ENCODE measurements at regions not wholly inside any gene's neighbourhood (a gene's known extent, or its start where the extent isn't known, plus 50 kb on each side); places are given as distances from the start of the nearest gene placed in this dataset.

DNA sequence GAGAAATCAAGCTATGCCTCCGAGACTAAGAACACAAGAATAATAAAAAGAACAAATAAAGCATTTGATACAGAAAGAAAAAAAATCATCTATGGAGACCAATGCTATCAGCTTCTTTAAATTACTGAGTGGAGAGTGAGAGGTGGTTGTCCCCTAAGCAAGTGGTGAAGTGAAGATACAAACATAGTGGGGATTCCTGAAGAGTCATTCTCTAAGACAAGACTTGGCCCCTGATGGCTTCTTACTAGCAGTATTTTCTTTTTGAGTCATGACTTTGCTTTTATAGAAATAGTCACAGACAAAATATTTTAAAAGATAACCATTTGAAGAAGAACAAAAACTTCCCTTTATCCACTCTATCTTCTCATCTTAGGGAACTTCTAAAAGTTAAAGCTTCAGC, 261.4 kb upstream of the PRDM1 start:
- no peaks in the 10 kb centered on the region for H3F3A ChIP-seq (replicated peaks; ENCODE audit: low read depth)
- H3K36me3 ChIP-seq (ENCODE audit: insufficient read depth), result no peaks in the 10 kb centered on the region
- no peaks in the 10 kb centered on the region for H3K4me1 ChIP-seq (ENCODE audit: insufficient read depth)
- H3K4me3 ChIP-seq, result no peak overlapping the region
- peaks cover 21% of the 10 kb centered on the region; the same call in 2 of the 3 replicates for H3K9me3 Mint-ChIP-seq
- no peaks in the 10 kb centered on the region for H3K27me3 ChIP-seq (ENCODE audit: insufficient read depth)
- H3K27ac Mint-ChIP-seq, result no peak overlapping the region
- no peak overlapping the region for H2AFZ ChIP-seq
- ATAC-seq (no peak), DNase-seq (ENCODE audit: low spot score) (no peak)
- H3K4me3 Mint-ChIP-seq, result no peak overlapping the region
- no peaks in the 10 kb centered on the region for H3K79me2 ChIP-seq (replicated peaks; ENCODE audit: insufficient read depth)
- H4K20me1 ChIP-seq (replicated peaks; ENCODE audit: insufficient read depth), result no peaks in the 10 kb centered on the region
- H3K27ac ChIP-seq (ENCODE audit: low read depth), result no peak overlapping the region
- H3K4me2 ChIP-seq, result no peak overlapping the region
- no peaks in the 10 kb centered on the region for H3K9me2 ChIP-seq (ENCODE audit: insufficient read depth)
- H3K4me1 Mint-ChIP-seq, result no peaks in the 10 kb centered on the region
- no peaks in the 10 kb centered on the region for H3K36me3 Mint-ChIP-seq (ENCODE audit: low read depth)
- H3K27me3 Mint-ChIP-seq (ENCODE audit: insufficient read depth, low read depth, poor library complexity), result peaks cover 3% of the 10 kb centered on the region
- no peak for TF ChIP-seq CREB1 (CRISPR knock-in tag; IDR thresholded peaks at IDR 0.05; ENCODE audit: low read depth)
- no peak for TF ChIP-seq STAT1 (IDR thresholded peaks at IDR 0.05; ENCODE audit: unreplicated experiment)
- no peak for TF ChIP-seq JUNB (IDR thresholded peaks at IDR 0.05; ENCODE audit: unreplicated experiment)
- TF ChIP-seq ZNF331 (CRISPR knock-in tag; IDR thresholded peaks at IDR 0.05; ENCODE audit: low read depth), result no peak
- TF ChIP-seq, protein P1, sequence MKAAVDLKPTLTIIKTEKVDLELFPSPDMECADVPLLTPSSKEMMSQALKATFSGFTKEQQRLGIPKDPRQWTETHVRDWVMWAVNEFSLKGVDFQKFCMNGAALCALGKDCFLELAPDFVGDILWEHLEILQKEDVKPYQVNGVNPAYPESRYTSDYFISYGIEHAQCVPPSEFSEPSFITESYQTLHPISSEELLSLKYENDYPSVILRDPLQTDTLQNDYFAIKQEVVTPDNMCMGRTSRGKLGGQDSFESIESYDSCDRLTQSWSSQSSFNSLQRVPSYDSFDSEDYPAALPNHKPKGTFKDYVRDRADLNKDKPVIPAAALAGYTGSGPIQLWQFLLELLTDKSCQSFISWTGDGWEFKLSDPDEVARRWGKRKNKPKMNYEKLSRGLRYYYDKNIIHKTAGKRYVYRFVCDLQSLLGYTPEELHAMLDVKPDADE (IDR thresholded peaks at IDR 0.05), result no peak
- TF ChIP-seq, protein P2, sequence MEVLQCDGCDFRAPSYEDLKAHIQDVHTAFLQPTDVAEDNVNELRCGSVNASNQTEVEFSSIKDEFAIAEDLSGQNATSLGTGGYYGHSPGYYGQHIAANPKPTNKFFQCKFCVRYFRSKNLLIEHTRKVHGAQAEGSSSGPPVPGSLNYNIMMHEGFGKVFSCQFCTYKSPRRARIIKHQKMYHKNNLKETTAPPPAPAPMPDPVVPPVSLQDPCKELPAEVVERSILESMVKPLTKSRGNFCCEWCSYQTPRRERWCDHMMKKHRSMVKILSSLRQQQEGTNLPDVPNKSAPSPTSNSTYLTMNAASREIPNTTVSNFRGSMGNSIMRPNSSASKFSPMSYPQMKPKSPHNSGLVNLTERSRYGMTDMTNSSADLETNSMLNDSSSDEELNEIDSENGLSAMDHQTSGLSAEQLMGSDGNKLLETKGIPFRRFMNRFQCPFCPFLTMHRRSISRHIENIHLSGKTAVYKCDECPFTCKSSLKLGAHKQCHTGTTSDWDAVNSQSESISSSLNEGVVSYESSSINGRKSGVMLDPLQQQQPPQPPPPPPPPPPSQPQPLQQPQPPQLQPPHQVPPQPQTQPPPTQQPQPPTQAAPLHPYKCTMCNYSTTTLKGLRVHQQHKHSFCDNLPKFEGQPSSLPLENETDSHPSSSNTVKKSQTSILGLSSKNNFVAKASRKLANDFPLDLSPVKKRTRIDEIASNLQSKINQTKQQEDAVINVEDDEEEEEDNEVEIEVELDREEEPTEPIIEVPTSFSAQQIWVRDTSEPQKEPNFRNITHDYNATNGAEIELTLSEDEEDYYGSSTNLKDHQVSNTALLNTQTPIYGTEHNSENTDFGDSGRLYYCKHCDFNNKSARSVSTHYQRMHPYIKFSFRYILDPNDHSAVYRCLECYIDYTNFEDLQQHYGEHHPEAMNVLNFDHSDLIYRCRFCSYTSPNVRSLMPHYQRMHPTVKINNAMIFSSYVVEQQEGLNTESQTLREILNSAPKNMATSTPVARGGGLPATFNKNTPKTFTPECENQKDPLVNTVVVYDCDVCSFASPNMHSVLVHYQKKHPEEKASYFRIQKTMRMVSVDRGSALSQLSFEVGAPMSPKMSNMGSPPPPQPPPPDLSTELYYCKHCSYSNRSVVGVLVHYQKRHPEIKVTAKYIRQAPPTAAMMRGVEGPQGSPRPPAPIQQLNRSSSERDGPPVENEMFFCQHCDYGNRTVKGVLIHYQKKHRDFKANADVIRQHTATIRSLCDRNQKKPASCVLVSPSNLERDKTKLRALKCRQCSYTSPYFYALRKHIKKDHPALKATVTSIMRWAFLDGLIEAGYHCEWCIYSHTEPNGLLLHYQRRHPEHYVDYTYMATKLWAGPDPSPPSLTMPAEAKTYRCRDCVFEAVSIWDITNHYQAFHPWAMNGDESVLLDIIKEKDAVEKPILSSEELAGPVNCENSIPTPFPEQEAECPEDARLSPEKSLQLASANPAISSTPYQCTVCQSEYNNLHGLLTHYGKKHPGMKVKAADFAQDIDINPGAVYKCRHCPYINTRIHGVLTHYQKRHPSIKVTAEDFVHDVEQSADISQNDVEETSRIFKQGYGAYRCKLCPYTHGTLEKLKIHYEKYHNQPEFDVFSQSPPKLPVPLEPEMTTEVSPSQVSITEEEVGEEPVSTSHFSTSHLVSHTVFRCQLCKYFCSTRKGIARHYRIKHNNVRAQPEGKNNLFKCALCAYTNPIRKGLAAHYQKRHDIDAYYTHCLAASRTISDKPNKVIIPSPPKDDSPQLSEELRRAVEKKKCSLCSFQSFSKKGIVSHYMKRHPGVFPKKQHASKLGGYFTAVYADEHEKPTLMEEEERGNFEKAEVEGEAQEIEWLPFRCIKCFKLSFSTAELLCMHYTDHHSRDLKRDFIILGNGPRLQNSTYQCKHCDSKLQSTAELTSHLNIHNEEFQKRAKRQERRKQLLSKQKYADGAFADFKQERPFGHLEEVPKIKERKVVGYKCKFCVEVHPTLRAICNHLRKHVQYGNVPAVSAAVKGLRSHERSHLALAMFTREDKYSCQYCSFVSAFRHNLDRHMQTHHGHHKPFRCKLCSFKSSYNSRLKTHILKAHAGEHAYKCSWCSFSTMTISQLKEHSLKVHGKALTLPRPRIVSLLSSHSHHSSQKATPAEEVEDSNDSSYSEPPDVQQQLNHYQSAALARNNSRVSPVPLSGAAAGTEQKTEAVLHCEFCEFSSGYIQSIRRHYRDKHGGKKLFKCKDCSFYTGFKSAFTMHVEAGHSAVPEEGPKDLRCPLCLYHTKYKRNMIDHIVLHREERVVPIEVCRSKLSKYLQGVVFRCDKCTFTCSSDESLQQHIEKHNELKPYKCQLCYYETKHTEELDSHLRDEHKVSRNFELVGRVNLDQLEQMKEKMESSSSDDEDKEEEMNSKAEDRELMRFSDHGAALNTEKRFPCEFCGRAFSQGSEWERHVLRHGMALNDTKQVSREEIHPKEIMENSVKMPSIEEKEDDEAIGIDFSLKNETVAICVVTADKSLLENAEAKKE (CRISPR knock-in tag; IDR thresholded peaks at IDR 0.05), result no peak
- TF ChIP-seq EZH2 (IDR thresholded peaks at IDR 0.05; ENCODE audit: low read depth, unreplicated experiment), result no peak
- TF ChIP-seq EZH2phosphoT487 (IDR thresholded peaks at IDR 0.05; ENCODE audit: unreplicated experiment), result no peak
- no peak for TF ChIP-seq ZNF114 (CRISPR knock-in tag; IDR thresholded peaks at IDR 0.05)
- TF ChIP-seq, protein P3, sequence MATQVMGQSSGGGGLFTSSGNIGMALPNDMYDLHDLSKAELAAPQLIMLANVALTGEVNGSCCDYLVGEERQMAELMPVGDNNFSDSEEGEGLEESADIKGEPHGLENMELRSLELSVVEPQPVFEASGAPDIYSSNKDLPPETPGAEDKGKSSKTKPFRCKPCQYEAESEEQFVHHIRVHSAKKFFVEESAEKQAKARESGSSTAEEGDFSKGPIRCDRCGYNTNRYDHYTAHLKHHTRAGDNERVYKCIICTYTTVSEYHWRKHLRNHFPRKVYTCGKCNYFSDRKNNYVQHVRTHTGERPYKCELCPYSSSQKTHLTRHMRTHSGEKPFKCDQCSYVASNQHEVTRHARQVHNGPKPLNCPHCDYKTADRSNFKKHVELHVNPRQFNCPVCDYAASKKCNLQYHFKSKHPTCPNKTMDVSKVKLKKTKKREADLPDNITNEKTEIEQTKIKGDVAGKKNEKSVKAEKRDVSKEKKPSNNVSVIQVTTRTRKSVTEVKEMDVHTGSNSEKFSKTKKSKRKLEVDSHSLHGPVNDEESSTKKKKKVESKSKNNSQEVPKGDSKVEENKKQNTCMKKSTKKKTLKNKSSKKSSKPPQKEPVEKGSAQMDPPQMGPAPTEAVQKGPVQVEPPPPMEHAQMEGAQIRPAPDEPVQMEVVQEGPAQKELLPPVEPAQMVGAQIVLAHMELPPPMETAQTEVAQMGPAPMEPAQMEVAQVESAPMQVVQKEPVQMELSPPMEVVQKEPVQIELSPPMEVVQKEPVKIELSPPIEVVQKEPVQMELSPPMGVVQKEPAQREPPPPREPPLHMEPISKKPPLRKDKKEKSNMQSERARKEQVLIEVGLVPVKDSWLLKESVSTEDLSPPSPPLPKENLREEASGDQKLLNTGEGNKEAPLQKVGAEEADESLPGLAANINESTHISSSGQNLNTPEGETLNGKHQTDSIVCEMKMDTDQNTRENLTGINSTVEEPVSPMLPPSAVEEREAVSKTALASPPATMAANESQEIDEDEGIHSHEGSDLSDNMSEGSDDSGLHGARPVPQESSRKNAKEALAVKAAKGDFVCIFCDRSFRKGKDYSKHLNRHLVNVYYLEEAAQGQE (IDR thresholded peaks at IDR 0.05; ENCODE audit: unreplicated experiment), result no peak
- no peak for TF ChIP-seq NANOG (IDR thresholded peaks at IDR 0.05; ENCODE audit: borderline replicate concordance)
- TF ChIP-seq POLR2AphosphoS5 (IDR thresholded peaks at IDR 0.05; ENCODE audit: low read depth), result no peak
- TF ChIP-seq, protein P4, sequence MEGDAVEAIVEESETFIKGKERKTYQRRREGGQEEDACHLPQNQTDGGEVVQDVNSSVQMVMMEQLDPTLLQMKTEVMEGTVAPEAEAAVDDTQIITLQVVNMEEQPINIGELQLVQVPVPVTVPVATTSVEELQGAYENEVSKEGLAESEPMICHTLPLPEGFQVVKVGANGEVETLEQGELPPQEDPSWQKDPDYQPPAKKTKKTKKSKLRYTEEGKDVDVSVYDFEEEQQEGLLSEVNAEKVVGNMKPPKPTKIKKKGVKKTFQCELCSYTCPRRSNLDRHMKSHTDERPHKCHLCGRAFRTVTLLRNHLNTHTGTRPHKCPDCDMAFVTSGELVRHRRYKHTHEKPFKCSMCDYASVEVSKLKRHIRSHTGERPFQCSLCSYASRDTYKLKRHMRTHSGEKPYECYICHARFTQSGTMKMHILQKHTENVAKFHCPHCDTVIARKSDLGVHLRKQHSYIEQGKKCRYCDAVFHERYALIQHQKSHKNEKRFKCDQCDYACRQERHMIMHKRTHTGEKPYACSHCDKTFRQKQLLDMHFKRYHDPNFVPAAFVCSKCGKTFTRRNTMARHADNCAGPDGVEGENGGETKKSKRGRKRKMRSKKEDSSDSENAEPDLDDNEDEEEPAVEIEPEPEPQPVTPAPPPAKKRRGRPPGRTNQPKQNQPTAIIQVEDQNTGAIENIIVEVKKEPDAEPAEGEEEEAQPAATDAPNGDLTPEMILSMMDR (conservative IDR thresholded peaks at IDR 0.05; ENCODE audit: low read depth in 2 of 2), result no peak
